Small intestine (tissue), 7 donors: ENCODE measurements at regions not wholly inside any gene's neighbourhood (a gene's known extent, or its start where the extent isn't known, plus 50 kb on each side); places are given as distances from the start of the nearest gene placed in this dataset.

Experiments used
- DNase-seq, 2 donors: peaks; one replicate each; pipeline versions ENCODE4 v3.0.0 to v3.0.0-alpha.2; 2013
- FAIRE-seq: peaks from 2 replicates; lab custom pipeline; 2012; peaks lifted over from hg19 to GRCh38; lab: Jason Lieb, UNC
- H3K27ac ChIP-seq, 3 donors: one replicate each; pipeline ENCODE4 v1.5.1; 2013; ENCODE audit warnings: low read length in 2 of 3, mild to moderate bottlenecking in 2 of 3, control low read depth in 1 of 3, inconsistent platforms in 1 of 3, low read depth in 1 of 3, moderate library complexity in 1 of 3
- H3K27me3 ChIP-seq, 3 donors: one replicate each; pipeline ENCODE4 v1.6.1; 2013; ENCODE audit warnings: low read length in 3 of 3, inconsistent platforms in 1 of 3; ENCODE audit not compliant: control insufficient read depth in 3 of 3, insufficient read depth in 3 of 3
- H3K36me3 ChIP-seq, 3 donors: one replicate each; pipeline ENCODE4 v1.6.1; 2013; ENCODE audit warnings: low read length in 3 of 3, inconsistent platforms in 1 of 3, low read depth in 1 of 3, mild to moderate bottlenecking in 1 of 3, moderate library complexity in 1 of 3; ENCODE audit not compliant: control insufficient read depth in 3 of 3, insufficient read depth in 2 of 3
- H3K4me1 ChIP-seq, 3 donors: one replicate each; pipeline ENCODE4 v1.6.1; 2013; ENCODE audit warnings: low read length in 2 of 3, inconsistent platforms in 1 of 3, low read depth in 1 of 3, mild to moderate bottlenecking in 1 of 3, moderate library complexity in 1 of 3; ENCODE audit not compliant: control insufficient read depth in 3 of 3, insufficient read depth in 2 of 3
- H3K4me3 ChIP-seq, 3 donors: one replicate each; pipeline ENCODE4 v1.5.1; 2013; ENCODE audit warnings: low read length in 3 of 3, control low read depth in 1 of 3, inconsistent platforms in 1 of 3, low read depth in 1 of 3, mild to moderate bottlenecking in 1 of 3, moderate library complexity in 1 of 3
- H3K9me3 ChIP-seq, 2 donors: one replicate each; pipeline ENCODE4 v1.6.1; 2013; ENCODE audit warnings: low read depth in 1 of 2, low read length in 1 of 2; ENCODE audit not compliant: control insufficient read depth in 2 of 2, insufficient read depth in 1 of 2
- WGBS, 3 donors: extraction: QIAGEN DNeasy Blood & Tissue Kit; methylation state at CpG; one replicate each; pipeline ENCODE4 v1.1.7; 2013; 5-methylcytosine and 5-hydroxymethylcytosine counted together
- donor health status: healthy with polysubstance abuse.
- donor health status: control.
- donor health status: control.
- donor health status: Bipolar disorder and iron deficiency.
- donor health status: healthy.

GRCh38 chr9:82108474-82108873, 119.9 kb downstream of the SPATA31D1 start:
- Histone ChIP-seq H3K27me3 (no peaks in the 10 kb centered on the region), H3K4me3 (no peak overlapping the region), H3K4me1 (no peaks in the 10 kb centered on the region), H3K9me3 (no peaks in the 10 kb centered on the region), H3K27ac (no peak overlapping the region), H3K36me3 (no peaks in the 10 kb centered on the region)
- WGBS, 3 donors = 85 to 94% (median 91%) methylated on average over 1 of the region's 1 CpG
- DNase-seq = no peak
- no peak for FAIRE-seq

- no peak for FAIRE-seq
Measured at GRCh38 chr9:82108941-82109340, 120.4 kb downstream of the SPATA31D1 start.

GRCh38 chr9:82109626-82110025, 121.1 kb downstream of the SPATA31D1 start:
- Histone ChIP-seq H3K4me3 (no peak overlapping the region), H3K27ac (no peak overlapping the region)
- FAIRE-seq = no peak

More at GRCh38 chr9:82108941-82109340, 120.4 kb downstream of the SPATA31D1 start:
- no peak overlapping the region for H3K4me3 ChIP-seq
- no peaks in the 10 kb centered on the region for H3K36me3 ChIP-seq
- H3K27me3 ChIP-seq = no peaks in the 10 kb centered on the region
- no peaks in the 10 kb centered on the region for H3K4me1 ChIP-seq
- H3K9me3 ChIP-seq = no peaks in the 10 kb centered on the region
- DNase-seq = no peak
- no peak overlapping the region for H3K27ac ChIP-seq

GRCh38 chr9:82110881-82111280, 122.3 kb downstream of the SPATA31D1 start:
- no peak overlapping the region for H3K4me3 ChIP-seq
- WGBS, 3 donors = 83 to 95% (median 93%) methylated on average over 3 of the region's 3 CpGs
- H3K9me3 ChIP-seq = no peaks in the 10 kb centered on the region
- H3K27me3 ChIP-seq = no peaks in the 10 kb centered on the region
- FAIRE-seq (no peak), DNase-seq (no peak)
- no peaks in the 10 kb centered on the region for H3K4me1 ChIP-seq
- no peak overlapping the region for H3K27ac ChIP-seq
- no peaks in the 10 kb centered on the region for H3K36me3 ChIP-seq

More at GRCh38 chr9:82109626-82110025, 121.1 kb downstream of the SPATA31D1 start:
- no peak for DNase-seq
- Histone ChIP-seq H3K27me3 (no peaks in the 10 kb centered on the region), H3K9me3 (no peaks in the 10 kb centered on the region), H3K36me3 (no peaks in the 10 kb centered on the region), H3K4me1 (no peaks in the 10 kb centered on the region)

GRCh38 chr9:82115331-82115730, 126.8 kb downstream of the SPATA31D1 start:
- no peak overlapping the region for H3K4me3 ChIP-seq
- H3K27ac ChIP-seq = no peak overlapping the region
- H3K27me3 ChIP-seq = no peaks in the 10 kb centered on the region
- WGBS, 3 donors = 59 to 82% (median 81%) methylated on average over 1 of the region's 1 CpG
- no peak for FAIRE-seq
- no peaks in the 10 kb centered on the region for H3K4me1 ChIP-seq
- no peaks in the 10 kb centered on the region for H3K9me3 ChIP-seq
- DNase-seq = no peak
- H3K36me3 ChIP-seq = no peaks in the 10 kb centered on the region

GRCh38 chr9:82115900-82116299, 127.3 kb downstream of the SPATA31D1 start:
- H3K27me3 ChIP-seq = no peaks in the 10 kb centered on the region
- H3K9me3 ChIP-seq = no peaks in the 10 kb centered on the region
- H3K4me1 ChIP-seq = no peaks in the 10 kb centered on the region
- no peaks in the 10 kb centered on the region for H3K36me3 ChIP-seq
- 87 to 90% (median 89%) methylated on average over 4 of the region's 4 CpGs for WGBS, 3 donors
- H3K4me3 ChIP-seq = no peak overlapping the region
- H3K27ac ChIP-seq = no peak overlapping the region
- DNase-seq (no peak), FAIRE-seq (no peak)

GRCh38 chr9:82116556-82116955, 128.0 kb downstream of the SPATA31D1 start:
- FAIRE-seq = no peak
- no peaks in the 10 kb centered on the region for H3K9me3 ChIP-seq
- no peak for DNase-seq
- no peaks in the 10 kb centered on the region for H3K27me3 ChIP-seq
- H3K36me3 ChIP-seq = no peaks in the 10 kb centered on the region
- H3K4me1 ChIP-seq = no peaks in the 10 kb centered on the region
- H3K27ac ChIP-seq = no peak overlapping the region
- no peak overlapping the region for H3K4me3 ChIP-seq
- 62 to 69% (median 69%) methylated on average over 3 of the region's 3 CpGs for WGBS, 3 donors

- H3K27ac ChIP-seq = no peak overlapping the region
- no peak for FAIRE-seq
- DNase-seq = no peak
Measured at GRCh38 chr9:82117026-82117811, 128.6 kb downstream of the SPATA31D1 start.

GRCh38 chr9:82122731-82123130, 134.2 kb downstream of the SPATA31D1 start:
- Histone ChIP-seq H3K4me3 (no peak overlapping the region), H3K27ac (no peak overlapping the region), H3K36me3 (no peaks in the 10 kb centered on the region), H3K9me3 (no peaks in the 10 kb centered on the region), H3K4me1 (no peaks in the 10 kb centered on the region), H3K27me3 (no peaks in the 10 kb centered on the region)
- FAIRE-seq (no peak), DNase-seq (no peak)

More at GRCh38 chr9:82117026-82117811, 128.6 kb downstream of the SPATA31D1 start:
- H3K9me3 ChIP-seq = no peaks in the 10 kb centered on the region
- H3K4me1 ChIP-seq = no peaks in the 10 kb centered on the region
- 54 to 57% (median 56%) methylated on average over 7 of the region's 7 CpGs for WGBS, 3 donors
- no peak overlapping the region for H3K4me3 ChIP-seq
- H3K27me3 ChIP-seq = no peaks in the 10 kb centered on the region
- no peaks in the 10 kb centered on the region for H3K36me3 ChIP-seq
